ENCODE measurements at regions not wholly inside any gene's neighbourhood (a gene's known extent, or its start where the extent isn't known, plus 50 kb on each side); places are given as distances from the start of the nearest gene placed in this dataset.

DNA sequence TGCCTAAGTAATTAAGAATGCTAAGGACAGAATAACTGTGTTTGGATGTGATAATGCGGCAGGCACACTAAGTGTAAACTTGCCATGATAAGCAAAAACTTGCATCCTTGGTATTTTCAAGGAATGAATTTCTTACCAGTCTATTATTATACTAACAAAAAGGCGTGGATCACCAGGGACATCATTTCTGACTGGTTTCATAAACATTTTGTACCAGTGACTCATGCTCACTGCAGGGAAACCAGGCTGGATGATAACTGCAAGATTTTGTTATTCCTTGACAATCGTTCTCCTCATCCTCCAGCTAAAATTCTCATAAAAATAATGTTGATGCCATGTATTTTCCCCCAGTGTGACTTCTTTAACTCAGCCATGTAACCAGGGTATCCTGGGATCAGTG lies 289.5 kb downstream of the CDCA7 start:
- TF ChIP-seq CTCF (IDR thresholded peaks at IDR 0.05): no peak

GRCh38 chr2:173647681-173648311 lies 293.1 kb downstream of the CDCA7 start:
- TF ChIP-seq CTCF (IDR thresholded peaks at IDR 0.05): no peak

DNA sequence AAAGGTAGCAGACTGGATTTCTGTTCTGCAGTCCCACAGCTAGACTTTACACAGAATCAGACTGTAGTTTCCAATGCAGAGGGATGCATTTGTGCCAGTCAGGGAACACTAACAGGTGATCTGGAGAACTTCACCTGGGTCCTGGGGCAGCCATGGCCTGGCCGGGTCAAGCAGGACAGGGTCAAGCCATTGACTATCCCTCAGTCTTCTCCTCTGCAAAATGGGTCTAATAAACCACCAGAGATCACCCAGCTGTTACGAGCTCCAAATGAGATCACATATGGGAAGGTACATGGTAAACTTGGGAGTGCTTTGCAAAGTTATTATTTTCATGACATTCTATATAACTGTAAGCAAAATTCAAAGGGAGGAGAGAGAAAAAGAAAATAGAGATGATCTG lies 294.1 kb downstream of the CDCA7 start:
- no peak for TF ChIP-seq CTCF (IDR thresholded peaks at IDR 0.05)

- TF ChIP-seq CTCF (IDR thresholded peaks at IDR 0.05): no peak
These were observed 295.0 kb downstream of the CDCA7 start for GRCh38 chr2:173649527-173650219.

DNA sequence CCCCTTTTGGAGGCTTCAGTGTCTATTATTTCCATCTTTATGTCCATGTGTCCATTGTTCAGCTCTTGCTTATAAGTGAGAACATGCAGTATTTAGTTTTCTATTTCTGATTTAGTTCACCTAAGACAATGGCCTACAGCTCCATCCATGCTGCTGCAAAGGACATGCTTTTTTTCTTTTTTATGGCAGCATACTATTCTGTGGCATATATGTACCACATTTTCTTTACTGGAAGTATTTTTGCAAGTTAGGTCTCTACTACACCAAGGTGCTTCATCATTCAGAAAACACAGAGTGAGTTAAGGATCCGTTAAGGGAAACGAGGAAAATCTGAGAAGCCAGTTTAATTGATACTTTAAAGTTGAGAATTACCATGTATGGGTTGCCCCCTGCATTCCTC lies 297.2 kb downstream of the CDCA7 start:
- TF ChIP-seq CTCF (IDR thresholded peaks at IDR 0.05): no peak

DNA sequence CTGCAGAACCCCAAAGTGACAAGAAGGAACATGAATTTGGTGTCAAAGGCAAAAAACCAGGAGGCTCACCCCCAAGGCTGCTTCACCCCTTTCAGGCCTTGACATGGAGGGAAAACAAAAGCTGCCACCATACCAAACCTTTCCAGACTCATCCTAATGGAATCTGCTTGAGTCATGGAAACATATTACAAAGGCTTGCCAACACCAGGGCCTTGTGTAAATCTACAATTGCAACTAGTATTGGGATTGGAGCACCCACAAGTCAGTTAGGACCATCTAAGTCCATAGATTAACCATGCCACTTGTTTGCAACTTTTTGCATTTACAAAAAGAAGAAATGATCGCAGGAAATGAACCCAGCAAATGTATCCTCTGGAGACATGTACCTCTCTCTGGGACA lies 297.6 kb downstream of the CDCA7 start:
- no peak for TF ChIP-seq CTCF (IDR thresholded peaks at IDR 0.05)

- no peak for TF ChIP-seq CTCF (IDR thresholded peaks at IDR 0.05)
These were observed 298.2 kb downstream of the CDCA7 start for GRCh38 chr2:173652767-173653431.
